Activated naive CD8-positive, alpha-beta T cell treated with anti-CD3 and anti-CD28 coated beads, Interleukin-2, amount 10 ng/mL, durations not matched to agents 7 days and 5 days (primary cell): ENCODE measurements at regions not wholly inside any gene's neighbourhood (a gene's known extent, or its start where the extent isn't known, plus 50 kb on each side); places are given as distances from the start of the nearest gene placed in this dataset.

Source experiments
- ATAC-seq: fragments of 150-1000 bp; cut with Tn5 transposase; one replicate; pipeline ENCODE4 v1.10.0; 2021; ENCODE audit warnings: low read depth, moderate library complexity
- POLR2A ChIA-PET: fragments of 350-600 bp; sonication (Branson Sonifier 250); formaldehyde crosslinking; loops from one replicate; lab custom pipeline; 2021; ENCODE audit warnings: antibody characterized with exemption; lab: Charles Lee
- DNase-seq: peaks from one replicate; pipeline ENCODE4 v3.0.0; 2021
- H3K27ac Mint-ChIP-seq: one replicate; pipeline ENCODE4 v1.8.0; 2022; ENCODE audit warnings: mild to moderate bottlenecking, mixed read lengths
- H3K27me3 Mint-ChIP-seq: one replicate; pipeline ENCODE4 v1.8.0; 2022; ENCODE audit warnings: mild to moderate bottlenecking, moderate library complexity, mixed read lengths
- H3K36me3 Mint-ChIP-seq: one replicate; pipeline ENCODE4 v1.8.0; 2021; ENCODE audit warnings: mild to moderate bottlenecking, mixed read lengths
- H3K4me1 Mint-ChIP-seq: one replicate; pipeline ENCODE4 v1.8.0; 2021; ENCODE audit warnings: mixed read lengths
- H3K4me3 Mint-ChIP-seq: one replicate; pipeline ENCODE4 v1.8.0; 2022; ENCODE audit warnings: mild to moderate bottlenecking, moderate library complexity, mixed read lengths
- H3K9me3 Mint-ChIP-seq: one replicate; pipeline ENCODE4 v1.8.0; 2021; ENCODE audit warnings: mixed read lengths

DNA sequence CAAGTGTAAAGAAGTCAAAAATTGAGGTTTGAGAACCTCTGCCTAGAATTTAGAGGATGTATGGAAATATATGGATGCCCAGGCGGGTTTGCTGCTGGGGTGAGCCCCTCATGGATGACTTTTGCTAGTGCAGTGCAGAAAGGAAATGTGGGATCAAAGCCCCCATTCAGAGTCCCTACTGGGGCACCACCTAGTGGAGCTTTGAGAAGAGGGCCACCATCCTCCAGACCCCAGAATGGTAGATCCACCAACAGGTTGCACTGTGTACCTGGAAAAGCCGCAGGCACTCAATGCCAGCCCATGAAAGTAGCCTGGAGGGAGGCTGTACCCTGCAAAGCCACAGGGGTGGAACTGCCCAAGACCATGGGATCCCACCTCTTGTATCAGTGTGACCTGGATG, 330.7 kb upstream of the DPYD start:
- DNase-seq (no peak), ATAC-seq (no peak)
- Mint-ChIP-seq H3K27me3 (peaks cover 2% of the 10 kb centered on the region), H3K4me3 (no peak overlapping the region), H3K9me3 (peaks cover 2% of the 10 kb centered on the region), H3K27ac (no peak overlapping the region), H3K4me1 (no peaks in the 10 kb centered on the region), H3K36me3 (no peaks in the 10 kb centered on the region)
- POLR2A ChIA-PET = no interaction called here

DNA sequence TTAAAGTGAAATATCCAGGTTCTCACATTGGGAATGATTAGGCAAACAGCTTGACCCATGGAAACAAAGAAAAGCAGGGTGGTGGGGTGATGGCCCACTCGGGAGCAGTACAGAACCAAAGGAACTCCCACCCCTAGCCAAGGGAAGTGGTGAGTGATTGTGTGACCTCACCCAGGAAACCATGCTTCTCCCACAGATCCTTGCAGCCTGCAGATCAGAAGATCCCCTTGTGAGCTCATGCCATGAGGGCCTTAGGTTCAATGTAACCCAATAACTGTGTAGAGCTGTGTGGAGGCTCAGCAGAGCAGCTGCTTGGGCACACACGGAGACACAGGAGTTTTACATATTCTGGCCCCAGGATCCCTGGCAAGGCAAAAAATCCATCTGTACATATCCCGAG, 311.8 kb upstream of the DPYD start:
- no peak overlapping the region for H3K4me3 Mint-ChIP-seq
- peaks cover 9% of the 10 kb centered on the region for H3K9me3 Mint-ChIP-seq
- ATAC-seq (no peak), DNase-seq (no peak)
- H3K27ac Mint-ChIP-seq = no peak overlapping the region
- no peaks in the 10 kb centered on the region for H3K27me3 Mint-ChIP-seq
- POLR2A ChIA-PET = no interaction called here
- H3K36me3 Mint-ChIP-seq = no peaks in the 10 kb centered on the region
- H3K4me1 Mint-ChIP-seq = no peaks in the 10 kb centered on the region

DNA sequence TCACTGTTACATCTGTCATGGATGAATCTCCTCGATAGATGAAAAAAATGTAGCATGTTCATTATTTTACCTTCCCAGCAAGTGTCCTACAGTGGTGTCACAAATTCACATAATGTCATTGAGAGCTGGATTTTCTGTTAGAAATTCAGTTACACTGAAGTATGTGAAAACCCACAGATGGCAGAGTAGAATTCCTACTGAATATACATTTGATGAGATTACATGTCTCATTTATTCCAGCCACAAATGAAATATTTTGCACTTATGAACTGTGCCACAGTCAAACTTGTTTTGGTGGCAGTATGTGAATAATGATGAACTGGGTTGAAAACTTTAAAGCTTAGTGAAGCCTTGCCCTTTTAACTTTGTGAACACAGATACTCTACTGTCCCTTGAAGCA, 301.9 kb upstream of the DPYD start:
- Mint-ChIP-seq H3K9me3 (peaks cover 1% of the 10 kb centered on the region), H3K4me3 (no peak overlapping the region), H3K27me3 (no peaks in the 10 kb centered on the region), H3K36me3 (no peaks in the 10 kb centered on the region), H3K4me1 (no peaks in the 10 kb centered on the region), H3K27ac (no peak overlapping the region)
- ATAC-seq = no peak
- POLR2A ChIA-PET = no interaction called here
- no peak for DNase-seq

DNA sequence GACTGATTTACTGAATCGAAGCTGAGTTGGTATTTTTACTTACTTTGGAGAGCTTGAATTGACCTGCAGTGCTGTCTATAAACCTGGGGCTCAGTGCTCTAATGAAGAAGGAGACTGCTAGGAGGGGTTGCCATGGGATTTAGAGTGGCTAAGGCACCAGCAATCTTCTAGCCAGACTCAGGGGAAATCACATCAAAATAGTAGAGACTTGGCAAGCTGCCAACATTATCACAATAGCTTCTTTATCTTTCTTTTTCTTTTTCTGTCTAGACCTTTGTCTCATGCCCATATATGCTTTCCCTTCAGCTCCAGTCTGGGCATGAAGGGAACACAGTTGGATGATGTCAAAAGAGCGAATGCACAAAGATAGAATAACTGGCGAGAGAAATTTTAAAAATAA, 301.1 kb upstream of the DPYD start:
- Mint-ChIP-seq H3K36me3 (no peaks in the 10 kb centered on the region), H3K9me3 (no peaks in the 10 kb centered on the region), H3K4me3 (no peak overlapping the region), H3K27me3 (no peaks in the 10 kb centered on the region), H3K4me1 (no peaks in the 10 kb centered on the region), H3K27ac (no peak overlapping the region)
- POLR2A ChIA-PET = no interaction called here
- DNase-seq (no peak), ATAC-seq (no peak)

DNA sequence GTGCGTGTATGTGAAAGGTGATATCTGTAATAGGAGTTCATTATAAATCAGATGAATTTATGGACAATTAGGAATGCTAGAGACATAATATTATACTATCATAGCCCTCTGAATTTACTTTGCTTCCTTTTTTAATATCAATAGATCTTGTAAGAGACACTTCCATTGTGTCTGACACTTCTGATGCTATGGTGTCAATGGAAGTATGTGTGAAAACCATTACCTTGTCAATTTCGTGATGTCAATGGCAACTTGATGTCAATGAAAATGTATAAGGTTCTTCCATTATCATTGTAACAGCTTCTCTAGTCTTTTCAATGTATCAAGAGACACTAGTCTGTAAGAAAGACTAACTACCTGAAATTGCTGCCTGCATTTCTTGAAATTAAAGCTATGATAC, 296.8 kb upstream of the DPYD start:
- ATAC-seq = no peak
- POLR2A ChIA-PET = no interaction called here
- Mint-ChIP-seq H3K36me3 (no peaks in the 10 kb centered on the region), H3K4me1 (no peaks in the 10 kb centered on the region), H3K27me3 (no peaks in the 10 kb centered on the region), H3K27ac (no peak overlapping the region), H3K4me3 (no peak overlapping the region), H3K9me3 (no peaks in the 10 kb centered on the region)
- no peak for DNase-seq

DNA sequence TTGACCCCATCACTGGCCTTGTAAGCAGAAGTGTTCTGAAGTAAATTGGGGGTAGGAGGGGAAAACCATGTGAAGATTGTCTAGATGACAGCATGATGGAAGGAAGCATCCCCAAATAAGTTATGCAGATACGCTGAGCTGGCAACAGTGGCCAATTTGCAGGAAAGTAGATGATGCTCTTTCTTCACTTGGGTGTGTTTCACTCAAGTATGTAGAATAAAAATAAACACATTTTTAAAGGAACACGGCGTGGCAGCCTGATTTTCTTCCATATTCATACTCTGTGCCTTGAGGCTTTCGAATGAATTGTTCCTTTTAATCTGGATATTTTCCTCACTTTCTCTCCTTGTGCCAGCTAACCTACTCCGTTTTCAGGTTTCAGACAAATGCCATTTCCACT, 295.5 kb upstream of the DPYD start:
- no peak overlapping the region for H3K4me3 Mint-ChIP-seq
- POLR2A ChIA-PET = no interaction called here
- H3K27me3 Mint-ChIP-seq = no peaks in the 10 kb centered on the region
- no peaks in the 10 kb centered on the region for H3K9me3 Mint-ChIP-seq
- H3K36me3 Mint-ChIP-seq = no peaks in the 10 kb centered on the region
- H3K27ac Mint-ChIP-seq = no peak overlapping the region
- no peaks in the 10 kb centered on the region for H3K4me1 Mint-ChIP-seq
- DNase-seq (no peak), ATAC-seq (no peak)

DNA sequence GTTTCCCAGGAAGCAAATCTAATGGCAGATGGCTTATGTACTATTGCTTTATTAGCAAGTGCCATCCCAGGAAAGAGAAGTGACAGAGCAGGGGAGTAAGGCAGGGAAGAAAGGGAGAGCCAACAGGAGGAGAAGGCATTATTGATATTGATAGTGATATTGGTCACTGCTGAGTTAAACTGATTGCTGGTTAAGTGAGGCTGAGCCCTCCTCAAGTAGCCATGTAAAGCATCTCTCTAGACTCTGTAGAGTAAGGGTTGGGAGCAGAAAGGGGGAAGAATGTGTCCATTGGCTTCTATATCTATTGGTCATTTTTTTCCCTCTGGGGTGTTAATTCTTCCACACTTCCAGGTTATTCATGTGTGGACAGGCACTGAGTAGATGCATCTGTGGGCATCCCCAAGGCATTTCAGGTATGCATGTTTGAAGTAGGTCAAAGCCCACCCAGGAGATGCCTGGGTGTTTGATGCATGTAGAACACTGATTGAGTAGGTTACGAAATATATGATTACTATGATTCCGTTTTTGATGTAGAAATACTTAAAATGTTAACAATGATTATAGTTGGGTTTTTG, 290.5 kb upstream of the DPYD start:
- Mint-ChIP-seq H3K4me1 (no peaks in the 10 kb centered on the region), H3K36me3 (no peaks in the 10 kb centered on the region), H3K27me3 (no peaks in the 10 kb centered on the region), H3K27ac (no peak overlapping the region), H3K9me3 (no peaks in the 10 kb centered on the region), H3K4me3 (no peak overlapping the region)
- ATAC-seq (no peak), DNase-seq (no peak)
- POLR2A ChIA-PET = no interaction called here

DNA sequence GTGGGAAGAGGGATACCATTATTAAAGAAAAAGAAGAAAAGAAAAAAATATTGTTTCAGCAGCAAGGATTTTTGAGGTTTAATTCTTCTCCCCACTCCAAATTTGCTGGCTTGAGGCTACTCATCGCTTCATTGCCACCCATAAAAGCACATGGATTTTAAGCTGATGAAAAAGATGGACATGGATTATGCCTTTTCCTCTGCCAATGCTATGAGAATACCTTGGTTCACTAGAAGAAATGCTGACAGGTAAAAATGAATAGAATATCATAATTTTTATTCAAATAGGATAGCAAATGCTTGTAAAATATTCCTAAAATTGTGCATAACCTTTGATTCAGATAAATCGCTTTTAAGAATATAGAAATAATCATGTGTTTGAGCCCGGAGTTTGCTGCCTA, 289.7 kb upstream of the DPYD start:
- Mint-ChIP-seq H3K4me3 (no peak overlapping the region), H3K36me3 (no peaks in the 10 kb centered on the region), H3K27me3 (no peaks in the 10 kb centered on the region), H3K4me1 (no peaks in the 10 kb centered on the region), H3K9me3 (no peaks in the 10 kb centered on the region), H3K27ac (no peak overlapping the region)
- ATAC-seq (no peak), DNase-seq (no peak)
- POLR2A ChIA-PET = no interaction called here

DNA sequence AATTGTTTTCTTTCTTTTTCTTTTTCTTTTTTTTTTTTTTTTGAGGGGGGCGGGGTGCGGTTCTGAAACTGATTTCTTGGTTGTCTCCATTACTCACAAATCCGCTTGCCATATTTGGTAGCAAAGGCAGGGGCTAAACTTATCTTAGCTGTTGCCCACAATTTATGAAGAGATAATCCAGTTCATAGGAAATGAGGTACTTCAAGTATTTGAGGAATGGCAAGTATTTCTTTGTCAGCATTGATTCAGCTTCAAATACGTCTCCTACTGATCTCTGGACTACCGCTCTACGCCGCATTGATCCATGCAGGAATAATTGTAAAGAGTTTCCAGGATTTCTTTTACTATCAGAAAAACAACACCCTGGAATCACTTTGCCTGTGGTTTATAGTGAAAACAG, 289.2 kb upstream of the DPYD start:
- no peak for DNase-seq
- H3K27ac Mint-ChIP-seq = no peak overlapping the region
- H3K36me3 Mint-ChIP-seq = no peaks in the 10 kb centered on the region
- no peaks in the 10 kb centered on the region for H3K27me3 Mint-ChIP-seq
- H3K9me3 Mint-ChIP-seq = no peaks in the 10 kb centered on the region
- H3K4me1 Mint-ChIP-seq = no peaks in the 10 kb centered on the region
- H3K4me3 Mint-ChIP-seq = no peak overlapping the region
- ATAC-seq = no peak
- POLR2A ChIA-PET = no interaction called here

DNA sequence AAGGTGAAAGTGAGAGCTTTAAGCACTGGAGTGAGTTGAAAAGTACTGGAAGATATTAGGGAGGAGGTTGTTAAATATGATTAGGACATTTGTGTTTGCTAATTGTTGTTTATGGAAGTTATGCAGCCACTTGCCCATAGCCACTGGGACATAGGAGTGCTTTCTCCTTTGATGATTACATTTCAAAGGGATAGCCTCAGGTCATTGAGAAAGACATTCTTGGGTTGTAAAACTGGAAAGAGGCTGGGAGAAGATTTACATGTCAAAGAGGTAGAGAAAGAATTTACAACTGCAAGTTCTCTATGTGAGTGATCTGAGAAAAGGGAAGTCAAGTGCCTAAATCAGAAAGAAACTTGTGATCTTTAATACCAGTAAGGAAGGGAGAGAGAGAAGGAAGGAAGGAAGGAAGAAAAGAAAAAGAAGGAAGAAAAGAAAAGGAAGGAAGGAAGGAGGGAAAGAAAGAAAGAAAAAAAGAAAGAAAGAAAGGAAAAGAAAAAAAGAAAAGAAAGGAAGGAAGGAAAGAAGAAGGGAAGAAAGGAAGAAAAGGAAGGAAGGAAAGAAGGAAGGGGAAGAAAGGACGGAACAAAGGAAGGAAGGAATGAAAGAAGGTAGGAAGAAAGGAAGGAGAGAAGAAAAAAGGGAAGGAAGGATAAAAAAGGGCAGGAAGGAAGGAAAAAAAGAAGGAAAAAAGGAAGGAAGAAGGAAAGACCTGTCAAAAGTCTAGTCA, 284.6 kb upstream of the DPYD start:
- Mint-ChIP-seq H3K27me3 (no peaks in the 10 kb centered on the region), H3K9me3 (no peaks in the 10 kb centered on the region), H3K27ac (no peak overlapping the region), H3K4me1 (no peaks in the 10 kb centered on the region), H3K36me3 (no peaks in the 10 kb centered on the region), H3K4me3 (no peak overlapping the region)
- DNase-seq = no peak
- POLR2A ChIA-PET = no interaction called here
- no peak for ATAC-seq

DNA sequence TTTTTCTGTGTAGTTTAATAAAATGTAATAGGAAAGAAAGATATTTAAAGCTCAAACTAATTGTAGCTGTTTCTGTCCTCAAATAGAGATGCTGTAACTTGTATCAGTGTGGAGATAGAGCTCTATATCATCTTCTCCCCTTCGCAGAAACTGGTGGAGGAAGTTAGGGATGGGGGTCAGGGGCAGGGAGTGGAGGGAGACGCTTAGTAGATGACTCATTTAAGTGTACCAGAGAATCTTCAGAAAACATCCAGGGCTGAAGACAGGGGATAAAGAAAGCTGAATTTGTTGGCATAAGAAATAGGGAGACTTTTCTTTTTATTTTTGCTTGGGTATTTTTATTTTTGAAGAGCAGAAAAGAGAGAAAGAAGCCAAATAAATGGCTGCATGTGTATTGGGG, 282.6 kb upstream of the DPYD start:
- POLR2A ChIA-PET = no interaction called here
- no peaks in the 10 kb centered on the region for H3K36me3 Mint-ChIP-seq

DNA sequence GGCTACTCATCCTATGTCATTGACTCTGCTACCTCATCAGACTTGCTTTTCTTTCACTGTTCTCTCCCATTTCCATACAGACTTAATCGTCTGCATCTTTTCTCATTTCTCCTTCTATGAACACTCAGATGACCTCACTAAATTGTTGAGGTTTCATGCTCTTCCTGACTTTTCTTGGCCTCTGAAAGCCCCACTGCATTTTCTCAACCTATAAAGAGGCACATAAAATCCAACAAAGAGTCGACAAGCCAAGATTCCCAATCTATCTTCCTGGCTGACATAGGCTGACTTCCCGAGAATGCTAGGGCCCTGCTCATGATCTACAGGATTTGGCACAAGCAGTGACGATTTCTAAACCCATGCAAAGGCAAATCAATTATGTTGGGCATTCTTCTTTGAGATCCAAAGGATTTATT, 280.8 kb upstream of the DPYD start:
- Mint-ChIP-seq H3K36me3 (no peaks in the 10 kb centered on the region), H3K27me3 (no peaks in the 10 kb centered on the region), H3K4me1 (no peaks in the 10 kb centered on the region), H3K27ac (no peak overlapping the region), H3K4me3 (no peak overlapping the region), H3K9me3 (no peaks in the 10 kb centered on the region)
- POLR2A ChIA-PET = no interaction called here
- DNase-seq = no peak
- ATAC-seq = no peak

More for the DNA sequence above, 282.6 kb upstream of the DPYD start:
- Mint-ChIP-seq H3K4me3 (no peak overlapping the region), H3K27me3 (no peaks in the 10 kb centered on the region), H3K4me1 (no peaks in the 10 kb centered on the region), H3K9me3 (no peaks in the 10 kb centered on the region), H3K27ac (no peak overlapping the region)
- DNase-seq (no peak), ATAC-seq (no peak)

DNA sequence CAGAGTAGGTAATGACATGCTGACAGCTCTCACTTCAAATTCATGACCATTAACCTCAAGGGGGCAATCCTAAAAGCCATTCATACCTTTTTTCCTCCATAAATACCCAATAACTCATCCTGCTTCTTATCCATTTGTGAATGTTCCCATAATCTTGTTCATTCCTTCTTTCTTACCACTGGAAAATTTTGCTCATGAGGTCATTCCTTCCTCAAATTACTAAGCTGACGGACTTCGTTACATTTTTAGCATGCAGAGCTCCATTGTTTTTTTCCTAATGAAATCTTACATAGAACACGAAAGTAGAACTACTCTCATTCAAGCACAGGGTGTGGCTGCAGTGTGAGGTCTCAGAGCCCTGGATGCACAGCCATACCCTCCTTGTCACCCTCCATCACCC, 276.5 kb upstream of the DPYD start:
- POLR2A ChIA-PET = no interaction called here
- ATAC-seq = no peak
- H3K4me3 Mint-ChIP-seq = no peak overlapping the region
- H3K36me3 Mint-ChIP-seq = no peaks in the 10 kb centered on the region
- H3K4me1 Mint-ChIP-seq = no peaks in the 10 kb centered on the region
- H3K27ac Mint-ChIP-seq = no peak overlapping the region
- DNase-seq = no peak
- H3K27me3 Mint-ChIP-seq = no peaks in the 10 kb centered on the region
- no peaks in the 10 kb centered on the region for H3K9me3 Mint-ChIP-seq

DNA sequence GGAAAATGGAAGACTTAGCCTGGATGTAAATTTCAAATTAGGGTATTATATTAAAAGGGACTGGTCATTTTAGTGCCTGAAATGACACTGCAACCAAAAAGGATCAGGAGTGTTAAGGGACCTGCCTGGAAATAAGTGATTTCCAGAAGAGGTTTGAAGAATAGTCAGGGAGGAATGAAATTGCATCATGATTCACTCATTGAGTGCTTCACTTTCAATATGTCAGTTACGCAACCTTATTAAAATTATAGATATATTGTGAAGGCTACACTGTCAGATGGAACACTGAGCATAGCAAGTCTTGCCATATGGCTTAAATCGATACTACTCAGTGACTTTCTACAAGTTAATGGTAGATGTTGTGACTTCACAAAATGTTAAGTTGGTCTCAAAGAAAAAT, 275.2 kb upstream of the DPYD start:
- Mint-ChIP-seq H3K4me1 (no peaks in the 10 kb centered on the region), H3K4me3 (no peak overlapping the region), H3K27ac (no peak overlapping the region), H3K9me3 (no peaks in the 10 kb centered on the region), H3K27me3 (no peaks in the 10 kb centered on the region), H3K36me3 (no peaks in the 10 kb centered on the region)
- POLR2A ChIA-PET = no interaction called here
- ATAC-seq (no peak), DNase-seq (no peak)
